GM20000 (cell line): ENCODE measurements at regions not wholly inside any gene's neighbourhood (a gene's known extent, or its start where the extent isn't known, plus 50 kb on each side); places are given as distances from the start of the nearest gene placed in this dataset.

Source experiments
- DNase-seq: peaks from one replicate; pipeline ENCODE4 v3.0.0; 2012; ENCODE audit warnings: low spot score
- CTCF ChIP-seq: IDR thresholded peaks from 2 replicates; pipeline ENCODE4 v1.5.1; 2012; ENCODE audit warnings: mild to moderate bottlenecking, control low read depth; ENCODE audit errors: extremely low read depth, missing control alignments

- TF ChIP-seq CTCF, result no peak
- DNase-seq, result no peak
These were observed 160.4 kb downstream of the KIF20B start for GRCh38 chr10:89861584-89862301.

GRCh38 chr10:89867964-89868363 is 166.6 kb downstream of the KIF20B start:
- no peak for TF ChIP-seq CTCF
- no peak for DNase-seq

GRCh38 chr10:89869180-89869579 is 167.8 kb downstream of the KIF20B start:
- no peak for DNase-seq
- no peak for TF ChIP-seq CTCF

GRCh38 chr10:89869592-89870156 is 168.3 kb downstream of the KIF20B start:
- no peak for TF ChIP-seq CTCF

GRCh38 chr10:89870936-89871335 is 169.5 kb downstream of the KIF20B start:
- TF ChIP-seq CTCF, result no peak
- no peak for DNase-seq

More at GRCh38 chr10:89869592-89870156, 168.3 kb downstream of the KIF20B start:
- DNase-seq, result no peak

- no peak for DNase-seq
These were observed 171.7 kb downstream of the KIF20B start for GRCh38 chr10:89873055-89873454.

GRCh38 chr10:89875557-89875956 is 174.2 kb downstream of the KIF20B start:
- no peak for DNase-seq
- no peak for TF ChIP-seq CTCF

More at GRCh38 chr10:89873055-89873454, 171.7 kb downstream of the KIF20B start:
- TF ChIP-seq CTCF, result no peak
